H1 (cell line): ENCODE measurements at regions not wholly inside any gene's neighbourhood (a gene's known extent, or its start where the extent isn't known, plus 50 kb on each side); places are given as distances from the start of the nearest gene placed in this dataset.
A peak's percentile ranks its signal among the peaks of the same experiment; 100 is the strongest.

ENCODE experiments used
- CTCF ChIA-PET: fragments of 300-600 bp; sonication (Branson Sonifier 250); formaldehyde crosslinking; loops from one replicate; lab custom pipeline; 2021; ENCODE audit not compliant: partially characterized antibody; lab: Charles Lee
- POLR2A ChIA-PET: fragments of 300-600 bp; sonication (Branson Sonifier 250); formaldehyde crosslinking; loops from one replicate; lab custom pipeline; 2021; ENCODE audit warnings: inconsistent platforms; ENCODE audit not compliant: partially characterized antibody; lab: Charles Lee
- DNase-seq, 2 experiments: peaks; one replicate each; pipeline versions ENCODE4 v3.0.0 to v3.0.0-alpha.2; 2010 to 2022; ENCODE audit warnings: low spot score in 2 of 2, low read depth in 1 of 2, mixed read lengths in 1 of 2
- FAIRE-seq: peaks from 2 replicates; lab custom pipeline; 2011; peaks lifted over from hg19 to GRCh38; lab: Jason Lieb, UNC
- H2AFZ ChIP-seq: 2 replicates; pipeline ENCODE4 v1.8.1; 2012; ENCODE audit warnings: low read length, inconsistent platforms
- H2AK5ac ChIP-seq: 2 replicates; pipeline ENCODE4 v1.6.1; 2013; ENCODE audit warnings: low read depth, low read length
- H2BK120ac ChIP-seq: replicated peaks from 2 replicates; pipeline ENCODE3; 2013; ENCODE audit warnings: low read depth, low read length, inconsistent platforms
- H2BK12ac ChIP-seq: 2 replicates; pipeline ENCODE4 v1.6.1; 2013; ENCODE audit warnings: low read depth, low read length
- H2BK15ac ChIP-seq: 2 replicates; pipeline ENCODE4 v1.6.1; 2013; ENCODE audit warnings: low read length
- H2BK20ac ChIP-seq: 2 replicates; pipeline ENCODE4 v1.6.1; 2013; ENCODE audit warnings: low read length
- H2BK5ac ChIP-seq: 2 replicates; pipeline ENCODE4 v1.6.1; 2013; ENCODE audit warnings: low read depth, low read length
- H3K14ac ChIP-seq: 2 replicates; pipeline ENCODE4 v1.6.1; 2013; ENCODE audit warnings: inconsistent platforms; ENCODE audit not compliant: insufficient read length
- H3K18ac ChIP-seq: 2 replicates; pipeline ENCODE4 v1.6.1; 2013; ENCODE audit warnings: low read length; ENCODE audit errors: extremely low read depth
- H3K23ac ChIP-seq: 2 replicates; pipeline ENCODE4 v1.6.1; 2013; ENCODE audit warnings: inconsistent platforms; ENCODE audit not compliant: insufficient read length
- H3K23me2 ChIP-seq: 2 replicates; pipeline ENCODE4 v1.6.1; 2013; ENCODE audit warnings: low read depth, low read length
- H3K27ac ChIP-seq: 2 replicates; pipeline ENCODE4 v1.6.1; 2011; ENCODE audit warnings: low read depth, low read length, inconsistent platforms
- H3K27me3 ChIP-seq, 4 experiments: replicated peaks in 1 of 4; 1 replicate in 1 of 4; 2 replicates in 3 of 4; pipeline versions ENCODE4 v1.6.1 to v1.8.1; 2011 to 2013; ENCODE audit warnings: low read length in 3 of 4, mild to moderate bottlenecking in 3 of 4, inconsistent platforms in 2 of 4, mixed read lengths in 2 of 4, moderate library complexity in 1 of 4; ENCODE audit not compliant: control insufficient read depth in 3 of 4, insufficient read depth in 3 of 4; ENCODE audit errors: extremely low read depth in 1 of 4
- H3K36me3 ChIP-seq, 4 experiments: 2 replicates each; pipeline versions ENCODE4 v1.6.1 to v1.8.1; 2011 to 2013; ENCODE audit warnings: mild to moderate bottlenecking in 4 of 4, low read length in 3 of 4, moderate library complexity in 2 of 4, control low read depth in 1 of 4, inconsistent platforms in 1 of 4; ENCODE audit not compliant: insufficient read depth in 4 of 4, control insufficient read depth in 2 of 4
- H3K4ac ChIP-seq: replicated peaks from 2 replicates; pipeline ENCODE3; 2013; ENCODE audit warnings: low read length, low read depth, mixed read lengths, inconsistent platforms; ENCODE audit not compliant: insufficient read length
- H3K4me1 ChIP-seq, 4 experiments: replicated peaks in 1 of 4; 1 replicate in 1 of 4; 2 replicates in 3 of 4; pipeline versions ENCODE4 v1.6.1 to v1.8.1; 2011 to 2013; ENCODE audit warnings: low read length in 3 of 4, inconsistent platforms in 2 of 4, mixed read lengths in 1 of 4; ENCODE audit not compliant: insufficient read depth in 4 of 4, control insufficient read depth in 3 of 4
- H3K4me2 ChIP-seq, 2 experiments: 2 replicates each; pipeline versions ENCODE4 v1.6.1 to v1.8.1; 2011 to 2013; ENCODE audit warnings: low read depth in 2 of 2, low read length in 2 of 2, control low read depth in 1 of 2, inconsistent platforms in 1 of 2, mild to moderate bottlenecking in 1 of 2; ENCODE audit not compliant: insufficient read depth in 1 of 2
- H3K4me3 ChIP-seq, 4 experiments: fragments of 200-600, 300-600 bp in 1 of 4; sonication (generic), shearing (Covaris generic), sonication (Bioruptor Twin) in 1 of 4; 2 replicates each; pipeline versions ENCODE4 v1.5.1 to v1.8.1; 2011 to 2016; ENCODE audit warnings: low read length in 4 of 4, low read depth in 3 of 4, control low read depth in 2 of 4, inconsistent platforms in 2 of 4, mild to moderate bottlenecking in 2 of 4, mixed read lengths in 1 of 4, moderate library complexity in 1 of 4; ENCODE audit not compliant: insufficient read depth in 2 of 4; ENCODE audit errors: extremely low read depth in 1 of 4
- H3K56ac ChIP-seq: replicated peaks from 2 replicates; pipeline ENCODE3; 2013; ENCODE audit warnings: low read depth, mild to moderate bottlenecking, mixed read lengths, low read length, inconsistent platforms; ENCODE audit not compliant: insufficient read length
- H3K79me1 ChIP-seq: 2 replicates; pipeline ENCODE4 v1.6.1; 2013; ENCODE audit warnings: low read depth, low read length, control low read depth
- H3K79me2 ChIP-seq, 2 experiments: 2 replicates each; pipeline versions ENCODE4 v1.6.1 to v1.8.1; 2012 to 2013; ENCODE audit warnings: low read length in 2 of 2, mild to moderate bottlenecking in 2 of 2, inconsistent platforms in 1 of 2; ENCODE audit not compliant: insufficient read depth in 2 of 2, control insufficient read depth in 1 of 2
- H3K9ac ChIP-seq, 4 experiments: replicated peaks in 1 of 4; 1 replicate in 1 of 4; 2 replicates in 3 of 4; pipeline versions ENCODE4 v1.6.1 to v1.8.1; 2011 to 2013; ENCODE audit warnings: low read depth in 3 of 4, low read length in 3 of 4, control low read depth in 2 of 4, mild to moderate bottlenecking in 2 of 4, moderate library complexity in 2 of 4, inconsistent platforms in 1 of 4; ENCODE audit errors: extremely low read depth in 1 of 4
- H3K9me3 ChIP-seq, 2 experiments: 2 replicates each; pipeline versions ENCODE4 v1.6.1 to v1.8.1; 2012 to 2013; ENCODE audit warnings: mild to moderate bottlenecking in 2 of 2, moderate library complexity in 2 of 2, control low read depth in 1 of 2, inconsistent platforms in 1 of 2, low read depth in 1 of 2, low read length in 1 of 2, mixed read lengths in 1 of 2; ENCODE audit not compliant: insufficient read depth in 2 of 2
- H4K20me1 ChIP-seq, 2 experiments: replicated peaks in 1 of 2; 2 replicates each; pipeline versions ENCODE3 to v1.8.1; 2011 to 2013; ENCODE audit warnings: inconsistent platforms in 2 of 2, low read length in 2 of 2, mild to moderate bottlenecking in 1 of 2; ENCODE audit not compliant: insufficient read depth in 2 of 2, control insufficient read depth in 1 of 2
- H4K5ac ChIP-seq: 2 replicates; pipeline ENCODE4 v1.6.1; 2013; ENCODE audit warnings: low read length, low read depth, mixed read lengths, inconsistent platforms; ENCODE audit not compliant: insufficient read length
- H4K8ac ChIP-seq: 2 replicates; pipeline ENCODE4 v1.8.0; 2013; ENCODE audit warnings: mild to moderate bottlenecking, moderate library complexity, low read length, inconsistent platforms; ENCODE audit not compliant: insufficient read depth; ENCODE audit errors: extremely low read depth
- H4K91ac ChIP-seq: replicated peaks from 2 replicates; pipeline ENCODE3; 2013; ENCODE audit warnings: low read length, mixed read lengths, inconsistent platforms; ENCODE audit not compliant: insufficient read length
- BCL11A ChIP-seq, 2 experiments: IDR thresholded peaks; one replicate each; pipeline ENCODE4 v1.6.1; 2011; ENCODE audit warnings: low read depth in 2 of 2, low read length in 2 of 2, mild to moderate bottlenecking in 2 of 2
- CHD2 ChIP-seq: IDR thresholded peaks from 2 replicates; pipeline ENCODE4 v1.6.1; 2012; ENCODE audit warnings: low read length, improper control_type of control experiment
- CTCF ChIP-seq, 3 experiments: IDR thresholded peaks; 1 replicate in 2 of 3; 2 replicates in 1 of 3; pipeline versions ENCODE4 v1.5.1 to v1.6.1; 2011; ENCODE audit warnings: low read length in 3 of 3, mild to moderate bottlenecking in 3 of 3, inconsistent platforms in 2 of 3, low read depth in 1 of 3, moderate library complexity in 1 of 3; ENCODE audit not compliant: insufficient read depth in 1 of 3; ENCODE audit errors: control extremely low read depth in 1 of 3
- EP300 ChIP-seq, 2 experiments: IDR thresholded peaks; 1 replicate in 1 of 2; 2 replicates in 1 of 2; pipeline ENCODE4 v1.6.1; 2011 to 2012; ENCODE audit warnings: low read depth in 2 of 2, low read length in 2 of 2, mild to moderate bottlenecking in 2 of 2, borderline replicate concordance in 1 of 2, inconsistent platforms in 1 of 2, moderate library complexity in 1 of 2
- FOSL1 ChIP-seq: IDR thresholded peaks from 2 replicates; pipeline ENCODE4 v1.6.1; 2011; ENCODE audit warnings: mild to moderate bottlenecking, low read depth, low read length, moderate library complexity; ENCODE audit not compliant: insufficient read depth
- GABPA ChIP-seq: IDR thresholded peaks from 2 replicates; pipeline ENCODE4 v1.6.1; 2011; ENCODE audit warnings: mild to moderate bottlenecking, low read length, moderate library complexity, borderline replicate concordance; ENCODE audit not compliant: insufficient read depth
- RAD21 ChIP-seq, 2 experiments: IDR thresholded peaks in 1 of 2; conservative IDR thresholded peaks in 1 of 2; 2 replicates each; pipeline ENCODE4 v1.6.1; 2011; ENCODE audit warnings: low read depth in 2 of 2, low read length in 2 of 2, improper control_type of control experiment in 1 of 2, inconsistent platforms in 1 of 2, mild to moderate bottlenecking in 1 of 2, moderate library complexity in 1 of 2
- SIRT6 ChIP-seq: IDR thresholded peaks from one replicate; pipeline ENCODE4 v1.7.1; 2012; ENCODE audit warnings: low read length, inconsistent platforms
- SP1 ChIP-seq: IDR thresholded peaks from 2 replicates; pipeline ENCODE4 v1.6.1; 2011; ENCODE audit warnings: low read depth, low read length
- TBP ChIP-seq: IDR thresholded peaks from 2 replicates; pipeline ENCODE4 v1.6.1; 2011; ENCODE audit warnings: low read depth, low read length, improper control_type of control experiment
- YY1 ChIP-seq: IDR thresholded peaks from 2 replicates; pipeline ENCODE4 v1.6.1; 2011; ENCODE audit warnings: low read depth, mild to moderate bottlenecking, low read length
- WGBS, 2 experiments: shearing (Covaris generic) in 1 of 2; methylation state at CpG; one replicate each; pipeline versions ENCODE4 v1.1.6 to v1.1.7; 2013 to 2015; ENCODE audit warnings: low lambda C conversion rate in 2 of 2, mixed read lengths in 2 of 2, inconsistent platforms in 1 of 2, low coverage in 1 of 2, missing lambda C conversion rate in 1 of 2; ENCODE audit not compliant: insufficient replicate concordance in 2 of 2, insufficient coverage in 1 of 2, insufficient read length in 1 of 2; ENCODE audit errors: extremely low coverage in 1 of 2, missing lambda C conversion rate in 1 of 2; 5-methylcytosine and 5-hydroxymethylcytosine counted together

GRCh38 chr17:45722161-45722560 is 62.0 kb upstream of the CRHR1 start:
- no peak overlapping the region for H3K4me3 ChIP-seq
- FAIRE-seq: no peak
- no peak overlapping the region for H4K91ac ChIP-seq
- H3K27ac ChIP-seq: no peak overlapping the region
- no peak overlapping the region for H3K14ac ChIP-seq
- H4K8ac ChIP-seq: no peak overlapping the region
- no peak overlapping the region for H3K23ac ChIP-seq
- H3K56ac ChIP-seq: no peak overlapping the region
- DNase-seq: peak in 1 of 2 experiments; percentile 69
- H3K23me2 ChIP-seq: no peaks in the 10 kb centered on the region
- POLR2A ChIA-PET: interaction anchor here (0.8 to 1.7 kb wide), 2 partner anchors 26 to 61 kb away, joined by 3 read pairs; no protein-coding TSS in a partner anchor
- 32% methylated on average over 7 of the region's 7 CpGs; no CpG with 5 or more reads in 1 of the 2 experiments for WGBS, 2 experiments
- no peak overlapping the region for H4K5ac ChIP-seq
- H2BK120ac ChIP-seq: no peak overlapping the region
- H3K4me2 ChIP-seq: no peak overlapping the region
- no peaks in the 10 kb centered on the region; a peak in 1 of 7 replicates for H3K27me3 ChIP-seq
- H4K20me1 ChIP-seq: no peaks in the 10 kb centered on the region
- H2AK5ac ChIP-seq: no peak overlapping the region
- H3K4me1 ChIP-seq: no peaks in the 10 kb centered on the region; a peak in 1 of 7 replicates
- H3K79me1 ChIP-seq: no peaks in the 10 kb centered on the region
- H3K9ac ChIP-seq: no peak overlapping the region
- H2BK12ac ChIP-seq: no peak overlapping the region
- H2AFZ ChIP-seq: no peak overlapping the region
- no peaks in the 10 kb centered on the region for H3K79me2 ChIP-seq
- no peak overlapping the region for H2BK5ac ChIP-seq
- no peak overlapping the region for H3K4ac ChIP-seq
- H2BK15ac ChIP-seq: no peak overlapping the region
- no peaks in the 10 kb centered on the region for H3K36me3 ChIP-seq
- 0 out of 4 replicates have a peak, but pooled peaks cover 0 to 2% of the 10 kb centered on the region in 2 experiments for H3K9me3 ChIP-seq
- H2BK20ac ChIP-seq: no peak overlapping the region
- H3K18ac ChIP-seq: no peak overlapping the region
- CTCF ChIA-PET: interaction anchor here (0.6 to 4.0 kb wide), 54 partner anchors 9 to 294 kb away, joined by 3 to 51 read pairs (median 6); partner anchors contain the start of gene CRHR1
- TF ChIP-seq RAD21 (IDR thresholded peaks at IDR 0.05 in 1 of 2, conservative IDR thresholded peaks at IDR 0.05 in 1 of 2; ENCODE audit: low read depth in 2 of 2, low read length in 2 of 2): peak; percentile 80 to 84
- TF ChIP-seq BCL11A (IDR thresholded peaks at IDR 0.05; ENCODE audit: low read depth in 2 of 2, low read length in 2 of 2): no peak
- TF ChIP-seq CTCF (IDR thresholded peaks at IDR 0.05; ENCODE audit: control extremely low read depth in 1 of 3, insufficient read depth in 1 of 3, low read depth in 1 of 3, low read length in 3 of 3): peak; percentile 76 to 95 (median 80)
- TF ChIP-seq YY1: 0 out of 2 replicates have a peak, but pooled peaks have one; percentile 21
- TF ChIP-seq SP1: no peak
- TF ChIP-seq CHD2: no peak
- TF ChIP-seq SIRT6: no peak
- TF ChIP-seq FOSL1: no peak
- no peak for TF ChIP-seq EP300 (IDR thresholded peaks at IDR 0.05; ENCODE audit: borderline replicate concordance in 1 of 2, low read depth in 2 of 2, low read length in 2 of 2)
- peak; percentile 36; the same call in 1 of the 2 replicates for TF ChIP-seq GABPA
- no peak for TF ChIP-seq TBP
